Stimulated activated CD8-positive, alpha-beta memory T cell treated with anti-CD3 and anti-CD28 coated beads, Interleukin-4, amount 100 ng/mL, for 48 hours (primary cell): ENCODE measurements at regions not wholly inside any gene's neighbourhood (a gene's known extent, or its start where the extent isn't known, plus 50 kb on each side); places are given as distances from the start of the nearest gene placed in this dataset.

Experiments
- DNase-seq: peaks from one replicate; pipeline ENCODE4 v3.0.0-alpha.2; 2020

GRCh38 chr13:53207556-53207955, 178.9 kb downstream of the OLFM4 start:
- no peak for DNase-seq

- DNase-seq: no peak
These were observed 185.8 kb downstream of the OLFM4 start for GRCh38 chr13:53214433-53214832.

- no peak for DNase-seq
These were observed 186.9 kb downstream of the OLFM4 start for GRCh38 chr13:53215563-53215962.

- no peak for DNase-seq
These were observed 188.2 kb downstream of the OLFM4 start for GRCh38 chr13:53216773-53217172.

- no peak for DNase-seq
These were observed 188.6 kb downstream of the OLFM4 start for GRCh38 chr13:53217194-53217593.

- DNase-seq: no peak
These were observed 191.4 kb downstream of the OLFM4 start for GRCh38 chr13:53220038-53220437.

- DNase-seq: no peak
These were observed 209.1 kb downstream of the OLFM4 start for GRCh38 chr13:53237696-53238095.

GRCh38 chr13:53238261-53238660, 209.6 kb downstream of the OLFM4 start:
- no peak for DNase-seq

GRCh38 chr13:53240401-53241025, 211.9 kb downstream of the OLFM4 start:
- DNase-seq: no peak

GRCh38 chr13:53241891-53242348, 213.3 kb downstream of the OLFM4 start:
- DNase-seq: no peak

- no peak for DNase-seq
These were observed 220.6 kb downstream of the OLFM4 start for GRCh38 chr13:53249236-53249635.

- DNase-seq: no peak
These were observed 221.8 kb downstream of the OLFM4 start for GRCh38 chr13:53250272-53250875.

- DNase-seq: no peak
These were observed 222.4 kb downstream of the OLFM4 start for GRCh38 chr13:53250977-53251376.

- DNase-seq: no peak
These were observed 225.9 kb downstream of the OLFM4 start for GRCh38 chr13:53254500-53254899.

GRCh38 chr13:53255795-53256194, 227.2 kb downstream of the OLFM4 start:
- no peak for DNase-seq

GRCh38 chr13:53260594-53260993, 232.0 kb downstream of the OLFM4 start:
- no peak for DNase-seq

GRCh38 chr13:53264751-53265385, 236.3 kb downstream of the OLFM4 start:
- DNase-seq: no peak

- no peak for DNase-seq
These were observed 238.1 kb downstream of the OLFM4 start for GRCh38 chr13:53266757-53267156.

GRCh38 chr13:53269634-53270033, 241.0 kb downstream of the OLFM4 start:
- DNase-seq: no peak

- DNase-seq: no peak
These were observed 244.3 kb downstream of the OLFM4 start for GRCh38 chr13:53272873-53273272.

- no peak for DNase-seq
These were observed 247.7 kb downstream of the OLFM4 start for GRCh38 chr13:53276265-53276664.

- no peak for DNase-seq
These were observed 253.1 kb downstream of the OLFM4 start for GRCh38 chr13:53281677-53282076.

GRCh38 chr13:53285896-53286430, 257.4 kb downstream of the OLFM4 start:
- no peak for DNase-seq

- DNase-seq: no peak
These were observed 269.8 kb downstream of the OLFM4 start for GRCh38 chr13:53298396-53298795.
